GM18909 (cell line): ENCODE measurements at regions not wholly inside any gene's neighbourhood (a gene's known extent, or its start where the extent isn't known, plus 50 kb on each side); places are given as distances from the start of the nearest gene placed in this dataset.

ENCODE experiments used
- ATAC-seq: cut with Tn5 transposase; IDR thresholded peaks from one replicate; pipeline ENCODE4 v1.9.1; 2021; ENCODE audit warnings: mild to moderate bottlenecking; ENCODE audit not compliant: unreplicated experiment, poor library complexity

DNA sequence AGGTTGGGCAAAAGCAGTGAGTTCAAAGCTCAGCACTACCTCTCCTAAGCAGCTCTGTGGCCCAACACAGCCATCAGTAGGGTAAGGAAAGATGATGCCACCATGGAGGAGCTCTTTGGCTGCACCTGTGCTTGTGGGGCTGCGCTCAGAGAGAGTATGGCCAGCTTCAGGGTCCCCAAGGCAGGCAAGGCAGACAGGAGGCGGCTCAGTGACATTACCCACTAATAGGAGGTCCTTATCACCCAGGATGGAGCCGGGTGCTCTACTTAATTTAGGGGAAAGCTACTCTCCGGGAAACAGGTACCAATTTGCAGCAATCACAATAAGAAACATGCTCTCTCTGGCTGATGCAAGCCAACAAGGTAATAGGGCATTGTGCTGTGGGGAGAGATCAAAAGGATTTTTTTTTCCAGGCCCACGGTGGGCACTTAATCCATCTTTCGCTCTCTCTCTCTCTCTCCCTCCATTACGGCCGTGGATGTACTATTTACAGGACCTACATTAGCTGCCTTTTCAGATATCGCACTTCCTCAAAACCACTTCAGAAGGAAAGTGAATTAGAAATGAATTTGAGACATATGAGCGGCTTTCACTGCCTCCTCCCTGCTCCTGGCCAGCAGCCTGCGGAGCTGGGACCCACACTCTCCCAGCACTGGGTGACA, 446.3 kb downstream of the SOX6 start:
- ATAC-seq = no peak

DNA sequence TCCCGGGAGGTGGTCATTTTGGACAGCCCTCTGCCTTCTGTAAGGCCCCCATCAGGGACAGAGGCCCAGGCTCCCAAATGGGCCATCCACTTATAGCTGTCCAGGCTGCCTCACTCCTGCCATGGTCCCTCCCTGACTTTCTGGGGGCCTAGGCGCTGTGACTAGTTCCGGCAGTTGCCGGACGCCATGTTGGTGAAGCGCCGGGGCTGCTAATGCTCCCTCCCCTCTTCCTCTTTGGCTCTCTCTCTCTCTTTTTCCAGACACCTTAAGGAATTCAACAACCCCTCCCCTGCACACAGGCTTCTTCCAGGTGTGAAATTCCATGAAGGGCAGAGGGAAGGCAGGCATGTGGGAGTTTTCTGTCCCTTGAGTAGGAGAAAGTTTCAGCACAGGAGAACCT, 445.6 kb downstream of the SOX6 start:
- no peak for ATAC-seq

DNA sequence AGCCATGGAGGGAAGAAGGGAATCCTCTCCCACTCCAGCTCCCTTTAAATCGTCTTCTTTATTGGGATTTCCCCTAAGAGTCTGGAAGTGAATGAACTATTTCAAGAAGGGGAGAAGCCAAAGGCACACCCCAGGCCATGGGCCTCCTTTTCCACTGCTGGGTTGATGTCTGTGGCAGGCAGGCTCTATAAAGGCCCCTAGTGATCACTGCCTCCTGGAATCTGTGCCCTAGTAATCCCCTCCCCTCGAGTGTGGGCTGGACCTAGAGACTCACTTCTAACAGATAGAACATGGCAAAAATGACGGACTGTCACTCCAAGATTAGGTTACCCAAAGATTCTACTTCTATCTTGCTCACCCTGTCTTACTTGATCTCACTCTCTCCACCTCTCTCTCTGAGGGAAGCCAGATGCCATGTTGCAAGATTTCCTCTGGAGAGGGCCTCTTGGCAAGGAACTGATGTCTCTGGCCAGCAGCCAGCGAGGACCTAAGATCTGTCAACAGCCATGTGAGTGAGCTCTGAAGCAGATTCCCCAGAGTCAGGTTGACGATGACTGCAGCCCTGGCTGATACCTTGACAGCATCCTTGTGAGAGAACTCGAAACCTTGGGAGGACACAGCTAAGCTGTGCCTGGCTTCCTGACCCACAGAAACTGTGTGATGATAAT, 444.8 kb downstream of the SOX6 start:
- ATAC-seq = no peak

DNA sequence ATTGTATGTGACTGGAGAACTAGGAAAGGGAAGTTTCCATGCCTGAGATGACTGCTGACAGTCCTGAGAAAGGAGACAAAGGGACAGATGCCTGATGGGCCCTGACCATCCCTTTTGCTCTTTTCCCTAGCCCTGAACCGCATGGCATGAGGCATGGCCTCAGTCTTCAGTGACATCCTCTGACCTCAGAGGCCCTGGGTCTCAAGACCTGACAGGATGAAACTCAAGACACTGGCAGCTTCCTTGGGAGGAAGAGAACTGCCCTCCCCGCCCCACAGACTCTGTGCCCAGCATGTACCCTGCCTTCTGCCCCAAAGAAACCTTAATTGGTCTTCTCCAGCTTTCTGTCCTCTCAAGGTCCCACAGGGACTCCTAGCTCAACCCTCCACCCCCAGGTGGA, 444.1 kb downstream of the SOX6 start:
- no peak for ATAC-seq

DNA sequence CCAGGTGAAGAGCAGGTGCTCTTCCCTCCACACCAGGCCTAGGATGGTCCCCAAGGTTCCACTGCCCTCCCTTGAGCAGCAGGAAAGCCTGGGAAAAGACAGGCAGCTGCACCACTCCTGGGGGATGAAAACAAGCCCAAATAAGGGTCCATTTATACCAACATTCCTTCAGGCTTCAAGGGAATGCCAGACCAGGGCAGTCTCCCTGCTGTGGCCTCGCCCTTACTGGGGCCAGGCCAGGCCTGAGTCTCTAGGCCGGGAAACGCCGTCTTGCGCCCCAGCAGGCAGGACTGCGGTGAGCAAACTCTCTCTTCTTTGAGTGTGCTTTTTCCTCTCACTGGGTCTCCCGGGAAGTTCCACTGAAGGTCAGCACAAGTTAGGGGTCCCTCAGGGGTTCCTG, 443.5 kb downstream of the SOX6 start:
- no peak for ATAC-seq

DNA sequence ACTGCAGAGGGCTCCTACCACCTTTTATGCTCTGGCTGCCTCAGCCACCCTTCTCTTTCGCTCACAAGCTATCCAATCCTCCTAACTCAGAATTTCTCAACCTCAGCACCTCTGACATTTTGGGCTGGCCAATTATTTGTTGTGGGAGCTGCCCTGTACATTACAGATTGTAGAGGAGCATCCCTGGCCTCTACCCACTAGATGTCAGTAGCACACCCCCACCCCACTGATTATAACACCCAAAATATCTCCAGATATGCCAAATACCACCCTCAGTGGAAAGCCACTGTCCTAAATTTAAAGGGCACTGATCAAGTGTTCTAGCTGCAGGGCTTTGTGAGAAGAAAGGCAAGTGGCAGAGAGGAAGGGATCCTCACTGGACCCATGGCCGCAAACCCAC, 443.1 kb downstream of the SOX6 start:
- ATAC-seq = no peak
